ENCODE measurements at regions not wholly inside any gene's neighbourhood (a gene's known extent, or its start where the extent isn't known, plus 50 kb on each side); places are given as distances from the start of the nearest gene placed in this dataset.

GRCh38 chr5:77841616-77842015 is 65.5 kb upstream of the TBCA start:
- TF ChIP-seq, protein P1, sequence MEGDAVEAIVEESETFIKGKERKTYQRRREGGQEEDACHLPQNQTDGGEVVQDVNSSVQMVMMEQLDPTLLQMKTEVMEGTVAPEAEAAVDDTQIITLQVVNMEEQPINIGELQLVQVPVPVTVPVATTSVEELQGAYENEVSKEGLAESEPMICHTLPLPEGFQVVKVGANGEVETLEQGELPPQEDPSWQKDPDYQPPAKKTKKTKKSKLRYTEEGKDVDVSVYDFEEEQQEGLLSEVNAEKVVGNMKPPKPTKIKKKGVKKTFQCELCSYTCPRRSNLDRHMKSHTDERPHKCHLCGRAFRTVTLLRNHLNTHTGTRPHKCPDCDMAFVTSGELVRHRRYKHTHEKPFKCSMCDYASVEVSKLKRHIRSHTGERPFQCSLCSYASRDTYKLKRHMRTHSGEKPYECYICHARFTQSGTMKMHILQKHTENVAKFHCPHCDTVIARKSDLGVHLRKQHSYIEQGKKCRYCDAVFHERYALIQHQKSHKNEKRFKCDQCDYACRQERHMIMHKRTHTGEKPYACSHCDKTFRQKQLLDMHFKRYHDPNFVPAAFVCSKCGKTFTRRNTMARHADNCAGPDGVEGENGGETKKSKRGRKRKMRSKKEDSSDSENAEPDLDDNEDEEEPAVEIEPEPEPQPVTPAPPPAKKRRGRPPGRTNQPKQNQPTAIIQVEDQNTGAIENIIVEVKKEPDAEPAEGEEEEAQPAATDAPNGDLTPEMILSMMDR (optimal IDR thresholded peaks at IDR 0.05 in 1 of 3, IDR thresholded peaks at IDR 0.05 in 1 of 3, conservative IDR thresholded peaks at IDR 0.05 in 1 of 3; ENCODE audit: extremely low read depth in 1 of 3, insufficient read depth in 2 of 3, low read length in 3 of 3): no peak
- no peak for TF ChIP-seq EZH2 (IDR thresholded peaks at IDR 0.05; ENCODE audit: low read length)

Data from keratinocyte (primary cell).